ENCODE measurements at regions not wholly inside any gene's neighbourhood (a gene's known extent, or its start where the extent isn't known, plus 50 kb on each side); places are given as distances from the start of the nearest gene placed in this dataset.

- Histone ChIP-seq H3K27me3 (no peaks in the 10 kb centered on the region), H3K36me3 (no peaks in the 10 kb centered on the region), H3K9me3 (no peaks in the 10 kb centered on the region), H3K4me3 (ENCODE audit: low read depth in 1 of 2, low read length in 1 of 2) (no peak overlapping the region), H3K27ac (no peak overlapping the region), H3K4me1 (ENCODE audit: control insufficient read depth in 1 of 2, insufficient read depth in 1 of 2, low read depth in 1 of 2, low read length in 1 of 2) (no peaks in the 10 kb centered on the region)
- TF ChIP-seq CTCF (IDR thresholded peaks at IDR 0.05), result no peak
Observed at GRCh38 chr20:52624281-52624680, 347.9 kb upstream of the TSHZ2 start.

GRCh38 chr20:52622081-52622480, 350.1 kb upstream of the TSHZ2 start:
- no peaks in the 10 kb centered on the region for H3K36me3 ChIP-seq
- H3K27me3 ChIP-seq, result no peaks in the 10 kb centered on the region
- no peaks in the 10 kb centered on the region for H3K4me1 ChIP-seq (ENCODE audit: control insufficient read depth in 1 of 2, insufficient read depth in 1 of 2, low read depth in 1 of 2, low read length in 1 of 2)
- TF ChIP-seq CTCF (IDR thresholded peaks at IDR 0.05), result no peak
- no peaks in the 10 kb centered on the region for H3K9me3 ChIP-seq
- H3K27ac ChIP-seq, result no peak overlapping the region
- no peak overlapping the region for H3K4me3 ChIP-seq (ENCODE audit: low read depth in 1 of 2, low read length in 1 of 2)

GRCh38 chr20:52621401-52621800, 350.8 kb upstream of the TSHZ2 start:
- no peak for TF ChIP-seq CTCF (IDR thresholded peaks at IDR 0.05)
- Histone ChIP-seq H3K27me3 (no peaks in the 10 kb centered on the region), H3K4me1 (ENCODE audit: control insufficient read depth in 1 of 2, insufficient read depth in 1 of 2, low read depth in 1 of 2, low read length in 1 of 2) (no peaks in the 10 kb centered on the region), H3K36me3 (no peaks in the 10 kb centered on the region), H3K4me3 (ENCODE audit: low read depth in 1 of 2, low read length in 1 of 2) (no peak overlapping the region), H3K9me3 (no peaks in the 10 kb centered on the region), H3K27ac (no peak overlapping the region)

GRCh38 chr20:52619671-52620070, 352.5 kb upstream of the TSHZ2 start:
- TF ChIP-seq CTCF (IDR thresholded peaks at IDR 0.05), result no peak
- Histone ChIP-seq H3K36me3 (no peaks in the 10 kb centered on the region), H3K27ac (no peak overlapping the region), H3K27me3 (no peaks in the 10 kb centered on the region), H3K4me1 (ENCODE audit: control insufficient read depth in 1 of 2, insufficient read depth in 1 of 2, low read depth in 1 of 2, low read length in 1 of 2) (no peaks in the 10 kb centered on the region), H3K4me3 (ENCODE audit: low read depth in 1 of 2, low read length in 1 of 2) (no peak overlapping the region), H3K9me3 (no peaks in the 10 kb centered on the region)

- Histone ChIP-seq H3K27ac (no peak overlapping the region), H3K4me3 (ENCODE audit: low read depth in 1 of 2, low read length in 1 of 2) (no peak overlapping the region), H3K36me3 (no peaks in the 10 kb centered on the region), H3K9me3 (no peaks in the 10 kb centered on the region), H3K4me1 (ENCODE audit: control insufficient read depth in 1 of 2, insufficient read depth in 1 of 2, low read depth in 1 of 2, low read length in 1 of 2) (no peaks in the 10 kb centered on the region), H3K27me3 (no peaks in the 10 kb centered on the region)
- no peak for TF ChIP-seq CTCF (IDR thresholded peaks at IDR 0.05)
Observed at GRCh38 chr20:52619101-52619500, 353.1 kb upstream of the TSHZ2 start.

GRCh38 chr20:52616629-52617028, 355.5 kb upstream of the TSHZ2 start:
- Histone ChIP-seq H3K27ac (no peak overlapping the region), H3K36me3 (no peaks in the 10 kb centered on the region), H3K4me3 (ENCODE audit: low read depth in 1 of 2, low read length in 1 of 2) (no peak overlapping the region), H3K27me3 (no peaks in the 10 kb centered on the region), H3K4me1 (ENCODE audit: control insufficient read depth in 1 of 2, insufficient read depth in 1 of 2, low read depth in 1 of 2, low read length in 1 of 2) (no peaks in the 10 kb centered on the region), H3K9me3 (no peaks in the 10 kb centered on the region)
- no peak for TF ChIP-seq CTCF (IDR thresholded peaks at IDR 0.05)
